ENCODE measurements at regions not wholly inside any gene's neighbourhood (a gene's known extent, or its start where the extent isn't known, plus 50 kb on each side); places are given as distances from the start of the nearest gene placed in this dataset.

DNA sequence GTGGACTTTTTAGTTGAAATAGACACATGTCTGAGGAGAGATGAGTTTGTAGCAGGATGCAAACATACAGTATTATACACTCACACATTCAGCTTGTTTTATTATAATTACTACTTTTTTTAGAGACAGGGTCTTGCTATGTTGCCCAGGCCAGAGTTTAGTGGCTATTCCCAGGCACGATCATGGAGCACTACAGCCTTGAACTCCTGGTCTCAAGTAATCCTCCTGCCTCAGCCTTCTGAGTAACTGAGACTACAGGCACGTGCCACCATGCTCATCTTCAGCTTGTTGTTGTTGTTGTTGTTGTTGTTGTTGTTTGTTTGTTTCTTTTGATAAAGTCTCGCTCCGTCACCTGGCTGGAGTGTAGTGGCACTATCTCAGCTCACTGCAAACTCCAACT is 94.7 kb upstream of the ACSL4 start:
- DNase-seq (ENCODE audit: insufficient read length) (no peak), FAIRE-seq (no peak)

DNA sequence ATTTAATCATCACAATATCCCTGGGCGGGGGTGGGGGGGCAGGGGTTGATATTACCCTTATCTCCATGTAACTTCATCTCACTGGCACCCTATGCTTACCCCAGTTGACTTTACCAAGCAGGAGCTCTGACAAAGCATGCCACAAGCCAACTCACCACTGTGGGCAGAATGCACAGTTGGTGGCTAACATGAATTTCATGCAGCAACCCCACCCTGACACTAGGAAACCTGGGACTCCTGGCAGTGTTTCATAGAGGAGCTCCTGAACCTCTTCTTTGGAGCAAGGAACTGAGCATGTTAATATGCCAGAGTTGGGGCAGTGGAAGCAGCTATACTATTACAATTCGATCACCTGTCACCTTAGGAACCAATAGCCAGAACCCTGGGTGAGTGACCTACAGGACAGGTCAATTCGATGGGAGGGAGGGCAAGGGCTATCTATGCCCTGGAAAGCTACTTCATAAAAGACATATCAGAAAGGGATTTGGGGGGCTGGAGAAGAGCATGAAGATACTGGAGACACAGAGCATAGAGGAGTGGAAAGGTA is 97.2 kb upstream of the ACSL4 start:
- DNase-seq (ENCODE audit: insufficient read length) (no peak), FAIRE-seq (no peak)
- TF ChIP-seq TAF1 (IDR thresholded peaks at IDR 0.05; ENCODE audit: borderline replicate concordance, low read depth, low read length), result no peak
- TF ChIP-seq POLR2A (IDR thresholded peaks at IDR 0.05; ENCODE audit: low read depth, low read length), result no peak
- no peak for TF ChIP-seq POLR2AphosphoS5 (IDR thresholded peaks at IDR 0.05; ENCODE audit: low read depth, low read length)

More for the DNA sequence above, 94.7 kb upstream of the ACSL4 start:
- TF ChIP-seq TAF1 (IDR thresholded peaks at IDR 0.05; ENCODE audit: borderline replicate concordance, low read depth, low read length) (no peak), POLR2A (IDR thresholded peaks at IDR 0.05; ENCODE audit: low read depth, low read length) (no peak), POLR2AphosphoS5 (IDR thresholded peaks at IDR 0.05; ENCODE audit: low read depth, low read length) (no peak)

DNA sequence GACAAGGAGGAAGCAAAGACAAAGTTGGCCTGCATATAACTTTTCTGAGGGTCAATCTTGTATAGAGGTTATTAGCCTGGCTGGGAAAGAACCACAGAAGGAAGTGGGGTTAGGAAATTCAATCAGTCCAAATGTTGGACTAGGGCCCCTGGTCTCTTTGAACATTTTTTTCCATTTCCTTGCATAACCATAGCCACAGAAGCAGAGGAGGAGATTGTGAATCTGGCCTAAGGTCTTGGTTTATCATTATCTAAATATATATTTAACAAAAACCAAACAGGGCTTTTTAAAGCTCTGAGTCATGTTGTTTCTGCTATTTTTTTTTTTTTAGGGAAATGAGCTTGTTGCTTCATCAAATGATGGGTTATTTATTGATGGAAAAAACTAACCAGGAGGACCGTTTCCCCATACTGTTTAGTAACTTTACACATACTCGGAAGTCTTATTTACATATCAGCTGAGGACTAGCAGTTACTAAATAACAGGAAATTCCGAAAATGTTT is 97.7 kb upstream of the ACSL4 start:
- DNase-seq (ENCODE audit: insufficient read length) (no peak), FAIRE-seq (no peak)

GRCh38 chrX:109831326-109831985 is 98.4 kb upstream of the ACSL4 start:
- FAIRE-seq, result peak; percentile 48
- TF ChIP-seq TAF1 (IDR thresholded peaks at IDR 0.05; ENCODE audit: borderline replicate concordance, low read depth, low read length), result no peak
- TF ChIP-seq POLR2A (IDR thresholded peaks at IDR 0.05; ENCODE audit: low read depth, low read length), result no peak
- TF ChIP-seq POLR2AphosphoS5 (IDR thresholded peaks at IDR 0.05; ENCODE audit: low read depth, low read length), result no peak
- DNase-seq (ENCODE audit: insufficient read length), result no peak

More for the DNA sequence above, 97.7 kb upstream of the ACSL4 start:
- no peak for TF ChIP-seq POLR2A (IDR thresholded peaks at IDR 0.05; ENCODE audit: low read depth, low read length)

GRCh38 chrX:109839694-109840567 is 106.9 kb upstream of the ACSL4 start:
- FAIRE-seq (no peak), DNase-seq (ENCODE audit: insufficient read length) (no peak)
- no peak for TF ChIP-seq POLR2A (IDR thresholded peaks at IDR 0.05; ENCODE audit: low read depth, low read length)
- TF ChIP-seq TAF1 (IDR thresholded peaks at IDR 0.05; ENCODE audit: borderline replicate concordance, low read depth, low read length), result no peak
- no peak for TF ChIP-seq POLR2AphosphoS5 (IDR thresholded peaks at IDR 0.05; ENCODE audit: low read depth, low read length)

GRCh38 chrX:109840585-109840984 is 107.5 kb upstream of the ACSL4 start:
- DNase-seq (ENCODE audit: insufficient read length), result no peak
- TF ChIP-seq TAF1 (IDR thresholded peaks at IDR 0.05; ENCODE audit: borderline replicate concordance, low read depth, low read length), result no peak
- TF ChIP-seq POLR2A (IDR thresholded peaks at IDR 0.05; ENCODE audit: low read depth, low read length), result no peak
- FAIRE-seq, result no peak

DNA sequence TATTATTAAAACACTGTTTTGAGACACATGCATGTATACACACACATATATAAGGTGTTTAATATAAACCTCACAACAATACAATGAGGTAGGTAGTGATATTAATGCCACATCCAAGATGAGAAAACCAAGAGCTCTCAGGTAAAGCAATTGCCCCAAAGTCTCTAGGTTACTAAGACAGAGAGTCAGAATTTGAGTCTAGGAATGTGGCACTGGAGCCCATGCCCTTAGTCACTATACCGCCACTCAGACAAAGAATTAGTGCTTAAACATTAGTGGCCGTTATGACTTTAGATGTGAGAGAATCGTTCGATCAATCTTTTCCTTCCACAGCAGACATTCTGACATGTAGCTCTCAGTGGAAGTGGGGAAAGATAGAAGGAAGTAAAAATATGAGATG is 108.2 kb upstream of the ACSL4 start:
- TF ChIP-seq POLR2A (IDR thresholded peaks at IDR 0.05; ENCODE audit: low read depth, low read length) (no peak), TAF1 (IDR thresholded peaks at IDR 0.05; ENCODE audit: borderline replicate concordance, low read depth, low read length) (no peak), POLR2AphosphoS5 (IDR thresholded peaks at IDR 0.05; ENCODE audit: low read depth, low read length) (no peak)
- FAIRE-seq, result no peak
- no peak for DNase-seq (ENCODE audit: insufficient read length)

- DNase-seq (ENCODE audit: insufficient read length) (no peak), FAIRE-seq (no peak)
- TF ChIP-seq TAF1 (IDR thresholded peaks at IDR 0.05; ENCODE audit: borderline replicate concordance, low read depth, low read length) (no peak), POLR2A (IDR thresholded peaks at IDR 0.05; ENCODE audit: low read depth, low read length) (no peak), POLR2AphosphoS5 (IDR thresholded peaks at IDR 0.05; ENCODE audit: low read depth, low read length) (no peak)
Observed at GRCh38 chrX:109841869-109842579, 109.0 kb upstream of the ACSL4 start.

- TF ChIP-seq POLR2AphosphoS5 (IDR thresholded peaks at IDR 0.05; ENCODE audit: low read depth, low read length) (no peak), TAF1 (IDR thresholded peaks at IDR 0.05; ENCODE audit: borderline replicate concordance, low read depth, low read length) (no peak), POLR2A (IDR thresholded peaks at IDR 0.05; ENCODE audit: low read depth, low read length) (no peak)
- DNase-seq (ENCODE audit: insufficient read length) (no peak), FAIRE-seq (no peak)
Observed at GRCh38 chrX:109842611-109843010, 109.6 kb upstream of the ACSL4 start.

DNA sequence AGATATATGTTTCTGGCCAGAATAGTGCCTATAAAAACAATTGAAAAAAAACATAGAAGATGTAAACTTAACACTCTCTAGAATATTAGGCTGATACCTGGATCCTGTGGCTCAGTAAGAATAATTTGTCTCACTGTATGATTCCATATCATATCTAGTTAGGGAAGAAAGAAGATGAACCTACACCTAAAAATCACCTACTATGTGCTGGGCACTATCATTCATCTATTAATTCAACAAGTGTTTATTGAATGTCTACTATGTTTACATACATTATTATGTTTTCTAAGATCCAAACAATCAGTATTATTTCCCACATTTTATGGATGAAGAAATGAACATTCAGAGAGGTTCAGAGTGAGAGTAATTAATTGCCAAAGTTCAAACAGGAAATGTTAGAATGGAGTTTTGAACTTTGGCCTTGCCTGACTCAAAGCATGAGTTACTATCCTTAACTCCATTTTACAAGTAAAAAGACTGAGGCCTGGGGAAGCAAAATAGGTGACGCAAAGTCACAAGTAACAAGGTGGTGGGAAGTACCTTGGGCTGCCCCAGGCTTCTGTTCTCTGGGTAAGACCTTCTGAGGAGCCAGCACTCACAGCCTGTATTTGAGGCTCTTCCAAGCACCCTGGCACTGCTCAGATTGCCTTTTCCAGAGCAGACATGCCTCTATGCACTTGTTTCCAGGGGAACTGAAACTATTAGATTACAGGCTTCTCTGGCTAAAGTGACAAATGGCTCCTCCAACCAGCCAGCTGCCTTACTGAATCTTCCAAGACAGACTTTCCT is 111.1 kb upstream of the ACSL4 start:
- DNase-seq (ENCODE audit: insufficient read length) (no peak), FAIRE-seq (no peak)
- TF ChIP-seq POLR2AphosphoS5 (IDR thresholded peaks at IDR 0.05; ENCODE audit: low read depth, low read length) (no peak), TAF1 (IDR thresholded peaks at IDR 0.05; ENCODE audit: borderline replicate concordance, low read depth, low read length) (no peak), POLR2A (IDR thresholded peaks at IDR 0.05; ENCODE audit: low read depth, low read length) (no peak)

Data from GM12892 (cell line).